Thyroid gland (tissue), 4 donors: ENCODE measurements at regions not wholly inside any gene's neighbourhood (a gene's known extent, or its start where the extent isn't known, plus 50 kb on each side); places are given as distances from the start of the nearest gene placed in this dataset.

Experiments
- POLR2A ChIP-seq, 2 donors: fragments of 450-650 bp; IDR thresholded peaks; one replicate each; pipeline ENCODE4 v1.6.1; 2017; ENCODE audit warnings: antibody characterized with exemption in 2 of 2, mild to moderate bottlenecking in 2 of 2, moderate library complexity in 1 of 2
- TF ChIP-seq, protein P1 (sequence below), 6 experiments: fragments of 200-600 bp in 3 of 6; fragments of 450-650 bp in 3 of 6; sonication (generic) in 3 of 6; IDR thresholded peaks; one replicate each; pipeline ENCODE4 v1.5.1; 2016 to 2019; ENCODE audit warnings: antibody characterized with exemption in 6 of 6, mild to moderate bottlenecking in 2 of 6, inconsistent platforms in 1 of 6, moderate library complexity in 1 of 6

DNA sequence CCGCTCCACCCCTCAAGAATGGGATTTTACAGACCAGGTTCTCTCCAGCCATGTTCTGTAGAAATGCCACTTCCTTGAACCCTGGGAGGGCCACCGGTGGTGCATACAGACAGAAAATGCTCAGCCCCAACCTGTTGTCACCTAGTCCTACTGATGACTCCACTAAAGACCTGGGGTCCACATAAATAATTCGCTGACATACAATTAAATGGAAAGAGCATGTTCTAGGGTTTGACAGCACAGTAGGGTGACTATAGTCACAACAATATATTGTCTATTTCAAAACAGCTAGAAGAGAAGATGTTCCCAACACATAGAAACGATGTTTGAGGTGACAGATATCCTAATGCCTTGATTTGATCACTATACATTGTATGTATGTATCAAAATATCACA lies 155.6 kb upstream of the NEBL start:
- TF ChIP-seq, protein P1, sequence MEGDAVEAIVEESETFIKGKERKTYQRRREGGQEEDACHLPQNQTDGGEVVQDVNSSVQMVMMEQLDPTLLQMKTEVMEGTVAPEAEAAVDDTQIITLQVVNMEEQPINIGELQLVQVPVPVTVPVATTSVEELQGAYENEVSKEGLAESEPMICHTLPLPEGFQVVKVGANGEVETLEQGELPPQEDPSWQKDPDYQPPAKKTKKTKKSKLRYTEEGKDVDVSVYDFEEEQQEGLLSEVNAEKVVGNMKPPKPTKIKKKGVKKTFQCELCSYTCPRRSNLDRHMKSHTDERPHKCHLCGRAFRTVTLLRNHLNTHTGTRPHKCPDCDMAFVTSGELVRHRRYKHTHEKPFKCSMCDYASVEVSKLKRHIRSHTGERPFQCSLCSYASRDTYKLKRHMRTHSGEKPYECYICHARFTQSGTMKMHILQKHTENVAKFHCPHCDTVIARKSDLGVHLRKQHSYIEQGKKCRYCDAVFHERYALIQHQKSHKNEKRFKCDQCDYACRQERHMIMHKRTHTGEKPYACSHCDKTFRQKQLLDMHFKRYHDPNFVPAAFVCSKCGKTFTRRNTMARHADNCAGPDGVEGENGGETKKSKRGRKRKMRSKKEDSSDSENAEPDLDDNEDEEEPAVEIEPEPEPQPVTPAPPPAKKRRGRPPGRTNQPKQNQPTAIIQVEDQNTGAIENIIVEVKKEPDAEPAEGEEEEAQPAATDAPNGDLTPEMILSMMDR (IDR thresholded peaks at IDR 0.05): no peak
- TF ChIP-seq POLR2A (IDR thresholded peaks at IDR 0.05): no peak
